Stomach (tissue), 8 donors: ENCODE measurements at regions not wholly inside any gene's neighbourhood (a gene's known extent, or its start where the extent isn't known, plus 50 kb on each side); places are given as distances from the start of the nearest gene placed in this dataset.
"Not testable (repeated sequence)": the region's sequence is repeated elsewhere in the genome, so short reads cannot be mapped to it uniquely, and the experiment has no call there.

ENCODE experiments used
- DNase-seq, 2 donors: peaks; one replicate each; pipeline versions ENCODE4 v3.0.0 to v3.0.0-alpha.2; 2013 to 2019
- H3K27ac ChIP-seq, 5 donors: fragments of 200-600 bp in 4 of 5; sonication (generic) in 4 of 5; one replicate each; pipeline ENCODE4 v1.5.1; 2013 to 2019; ENCODE audit warnings: mild to moderate bottlenecking in 1 of 5, moderate library complexity in 1 of 5
- H3K27me3 ChIP-seq, 3 donors: fragments of 200-600 bp; sonication (generic); one replicate each; pipeline ENCODE4 v1.5.1; 2017 to 2019; ENCODE audit warnings: mixed run types in 1 of 3
- H3K36me3 ChIP-seq, 4 donors: fragments of 200-600 bp; sonication (generic); 1 replicate in 3 of 4; 2 replicates in 1 of 4; pipeline ENCODE4 v1.5.1; 2016 to 2019
- H3K4me1 ChIP-seq, 4 donors: fragments of 200-600 bp; sonication (generic); one replicate each; pipeline ENCODE4 v1.5.1; 2016 to 2019
- H3K4me3 ChIP-seq, 4 donors: fragments of 200-600 bp; sonication (generic) in 3 of 4; one replicate each; pipeline ENCODE4 v1.5.1; 2016 to 2019; ENCODE audit warnings: mild to moderate bottlenecking in 1 of 4
- H3K9me3 ChIP-seq, 4 donors: fragments of 200-600 bp; sonication (generic); one replicate each; pipeline ENCODE4 v1.5.1; 2016 to 2019
- EP300 ChIP-seq: sonication (generic); formaldehyde crosslinking; IDR thresholded peaks from one replicate; pipeline ENCODE4 v1.6.1; 2017; ENCODE audit warnings: antibody characterized with exemption
- POLR2A ChIP-seq, 4 donors: fragments of 450-650 bp; IDR thresholded peaks; one replicate each; pipeline ENCODE4 v1.6.1; 2016; ENCODE audit warnings: antibody characterized with exemption in 4 of 4, control low read depth in 2 of 4, mild to moderate bottlenecking in 1 of 4, moderate library complexity in 1 of 4
- POLR2AphosphoS5 ChIP-seq, 3 donors: sonication (generic); formaldehyde crosslinking; IDR thresholded peaks; one replicate each; pipeline ENCODE4 v1.6.1; 2016; ENCODE audit warnings: antibody characterized with exemption in 3 of 3
- WGBS, 5 donors: extraction: QIAGEN DNeasy Blood & Tissue Kit in 3 of 5; methylation state at CpG; one replicate each; pipeline versions ENCODE4 v1.1.5 to v1.1.7; 2013 to 2018; 5-methylcytosine and 5-hydroxymethylcytosine counted together
- intact Hi-C: fragments of 100-400 bp; cut with DNase I; formaldehyde crosslinking; loops from one replicate; pipeline ENCODE4 v1.15.1; 2023; ENCODE audit warnings: low total_unique reads
- TF ChIP-seq, protein P1 (sequence below), 7 experiments: fragments of 450-650 bp in 4 of 7; fragments of 200-600 bp in 3 of 7; sonication (generic) in 3 of 7; IDR thresholded peaks; one replicate each; pipeline ENCODE4 v1.5.1; 2016 to 2019; ENCODE audit warnings: antibody characterized with exemption in 7 of 7, control low read depth in 2 of 7, mild to moderate bottlenecking in 1 of 7
- donor health status: healthy with polysubstance abuse.
- donor health status: Bipolar disorder and iron deficiency.
- donor health status: healthy.

DNA sequence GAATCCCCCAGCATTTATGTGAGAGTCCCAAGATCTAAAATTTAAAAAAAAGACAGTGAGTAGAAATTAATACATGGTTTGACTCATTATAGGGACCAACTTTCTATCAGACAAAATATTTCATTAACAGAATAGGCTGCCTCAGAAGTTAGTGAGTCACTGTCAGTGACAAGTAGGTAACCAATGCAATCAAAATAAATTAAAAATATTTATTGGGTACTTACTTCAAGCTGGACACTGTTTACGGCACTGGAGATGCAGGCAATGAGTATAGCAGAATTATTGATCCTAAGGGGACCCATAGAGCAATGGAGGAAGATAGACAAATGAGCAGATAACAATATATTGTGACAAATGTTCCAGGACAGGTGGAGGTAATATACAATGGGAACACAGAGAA, 135.6 kb upstream of the BCL6 start:
- H3K27ac ChIP-seq = no peak overlapping the region
- no peak for TF ChIP-seq EP300
- TF ChIP-seq, protein P1, sequence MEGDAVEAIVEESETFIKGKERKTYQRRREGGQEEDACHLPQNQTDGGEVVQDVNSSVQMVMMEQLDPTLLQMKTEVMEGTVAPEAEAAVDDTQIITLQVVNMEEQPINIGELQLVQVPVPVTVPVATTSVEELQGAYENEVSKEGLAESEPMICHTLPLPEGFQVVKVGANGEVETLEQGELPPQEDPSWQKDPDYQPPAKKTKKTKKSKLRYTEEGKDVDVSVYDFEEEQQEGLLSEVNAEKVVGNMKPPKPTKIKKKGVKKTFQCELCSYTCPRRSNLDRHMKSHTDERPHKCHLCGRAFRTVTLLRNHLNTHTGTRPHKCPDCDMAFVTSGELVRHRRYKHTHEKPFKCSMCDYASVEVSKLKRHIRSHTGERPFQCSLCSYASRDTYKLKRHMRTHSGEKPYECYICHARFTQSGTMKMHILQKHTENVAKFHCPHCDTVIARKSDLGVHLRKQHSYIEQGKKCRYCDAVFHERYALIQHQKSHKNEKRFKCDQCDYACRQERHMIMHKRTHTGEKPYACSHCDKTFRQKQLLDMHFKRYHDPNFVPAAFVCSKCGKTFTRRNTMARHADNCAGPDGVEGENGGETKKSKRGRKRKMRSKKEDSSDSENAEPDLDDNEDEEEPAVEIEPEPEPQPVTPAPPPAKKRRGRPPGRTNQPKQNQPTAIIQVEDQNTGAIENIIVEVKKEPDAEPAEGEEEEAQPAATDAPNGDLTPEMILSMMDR (IDR thresholded peaks at IDR 0.05) = no peak
- no peak for TF ChIP-seq POLR2A (IDR thresholded peaks at IDR 0.05)
- no peak for TF ChIP-seq POLR2AphosphoS5 (IDR thresholded peaks at IDR 0.05)
- no peaks in the 10 kb centered on the region for H3K9me3 ChIP-seq
- no peak overlapping the region for H3K4me3 ChIP-seq
- peaks cover 5 to 17% (median 6%) of the 10 kb centered on the region in 4 donors for H3K4me1 ChIP-seq
- no peak for DNase-seq
- no peaks in the 10 kb centered on the region for H3K27me3 ChIP-seq
- 88 to 100% (median 97%) methylated on average over 1 of the region's 1 CpG for WGBS, 5 donors
- intact Hi-C loops = no loop called here
- H3K36me3 ChIP-seq = no peaks in the 10 kb centered on the region

DNA sequence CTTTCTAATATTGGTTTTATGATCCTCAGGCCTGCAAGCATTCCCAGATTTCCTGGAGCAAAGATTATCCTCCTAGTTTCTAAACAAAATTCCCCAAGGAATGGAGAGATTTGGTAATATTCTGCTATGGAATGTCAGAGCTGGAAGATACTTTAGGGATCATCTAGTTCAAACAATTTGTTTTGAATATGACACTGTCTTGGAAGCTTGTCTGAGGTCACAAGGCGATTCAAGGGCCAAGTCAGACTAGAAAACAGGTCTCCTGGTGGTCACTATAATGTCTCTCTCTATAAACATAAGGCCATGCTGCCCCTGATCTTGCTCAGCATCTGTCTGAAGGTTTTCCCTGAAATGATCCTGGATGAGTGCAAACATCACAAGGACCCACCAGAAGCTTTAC, 143.4 kb upstream of the BCL6 start:
- Histone ChIP-seq H3K36me3 (no peaks in the 10 kb centered on the region), H3K27me3 (no peaks in the 10 kb centered on the region), H3K4me3 (no peak overlapping the region), H3K4me1 (peaks cover 0 to 11% (median 0%) of the 10 kb centered on the region in 4 donors), H3K9me3 (no peaks in the 10 kb centered on the region), H3K27ac (peak overlapping the region in 1 of 5 donors; percentile 56)
- WGBS, 5 donors = 87 to 100% (median 93%) methylated on average over 1 of the region's 1 CpG
- no peak for DNase-seq
- TF ChIP-seq EP300 (no peak), POLR2AphosphoS5 (IDR thresholded peaks at IDR 0.05) (no peak), POLR2A (IDR thresholded peaks at IDR 0.05) (no peak)
- TF ChIP-seq, protein P1 (IDR thresholded peaks at IDR 0.05) = no peak
- intact Hi-C loops = no loop called here

DNA sequence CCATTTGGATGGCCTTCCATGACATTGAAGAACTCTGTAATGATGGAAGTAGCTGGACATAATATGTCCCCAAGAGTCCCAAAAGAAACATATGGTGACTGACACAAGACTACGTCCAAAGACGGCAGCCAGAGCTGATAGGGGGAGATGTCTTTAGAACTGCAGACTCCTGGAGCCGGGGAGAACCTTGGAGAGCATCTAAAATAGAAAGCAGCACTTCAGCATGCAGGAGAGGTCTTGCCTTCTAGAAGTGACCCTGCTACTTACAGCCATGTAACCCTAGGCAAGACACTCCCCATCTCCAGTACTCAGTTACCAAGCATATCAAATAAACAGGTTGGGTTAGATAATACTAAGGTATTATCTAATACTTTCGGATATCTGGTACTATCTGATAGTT, 143.8 kb upstream of the BCL6 start:
- 82 to 86% (median 84%) methylated on average over 4 of the region's 4 CpGs for WGBS, 5 donors
- intact Hi-C loops = no loop called here
- no peaks in the 10 kb centered on the region for H3K27me3 ChIP-seq
- H3K9me3 ChIP-seq = no peaks in the 10 kb centered on the region
- no peak for DNase-seq
- peaks cover 0 to 11% (median 0%) of the 10 kb centered on the region in 4 donors for H3K4me1 ChIP-seq
- TF ChIP-seq, protein P1 (IDR thresholded peaks at IDR 0.05) = no peak
- TF ChIP-seq POLR2AphosphoS5 (IDR thresholded peaks at IDR 0.05) (no peak), POLR2A (IDR thresholded peaks at IDR 0.05) (no peak), EP300 (no peak)
- peak overlapping the region in 2 of 5 donors; percentile 6 to 56 for H3K27ac ChIP-seq
- H3K4me3 ChIP-seq = no peak overlapping the region
- no peaks in the 10 kb centered on the region for H3K36me3 ChIP-seq

DNA sequence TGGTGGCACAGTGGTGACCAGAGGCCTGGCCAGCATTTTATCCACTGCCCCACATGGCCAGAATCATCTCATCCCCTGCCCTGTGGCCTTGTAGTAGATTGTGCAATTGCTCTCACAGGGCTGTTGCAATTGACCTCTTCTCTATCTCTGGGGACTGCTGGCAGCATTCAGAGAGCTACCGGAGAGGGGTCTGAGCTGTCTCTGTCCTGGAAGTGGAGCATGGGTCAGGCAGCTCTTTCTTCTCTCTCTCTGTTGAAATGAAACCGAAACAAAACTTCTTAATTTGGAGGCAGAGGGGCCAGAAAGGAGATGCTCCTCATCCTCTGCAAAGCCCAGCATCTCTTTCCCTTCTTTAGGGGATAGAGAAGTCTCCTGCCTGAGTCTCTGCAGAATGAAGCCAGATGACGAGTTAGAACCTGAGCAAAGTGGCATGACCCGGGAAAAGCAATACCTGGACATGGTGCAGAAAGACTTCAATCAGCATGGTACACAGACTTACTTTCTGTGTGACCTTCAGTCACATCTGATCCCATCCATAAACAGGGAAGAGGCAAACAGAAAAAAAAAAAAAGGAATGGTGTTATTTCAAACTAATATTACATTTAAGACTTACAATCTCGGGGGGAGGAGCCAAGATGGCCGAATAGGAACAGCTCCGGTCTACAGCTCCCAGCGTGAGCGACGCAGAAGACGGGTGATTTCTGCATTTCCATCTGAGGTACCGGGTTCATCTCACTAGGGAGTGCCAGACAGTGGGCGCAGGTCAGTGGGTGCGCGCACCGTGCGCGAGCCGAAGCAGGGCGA, 144.5 kb upstream of the BCL6 start:
- H3K36me3 ChIP-seq = no peaks in the 10 kb centered on the region
- peak in 1 of 3 donors; percentile 13 for TF ChIP-seq POLR2AphosphoS5 (IDR thresholded peaks at IDR 0.05)
- TF ChIP-seq EP300 = no peak
- WGBS, 5 donors = 74 to 88% (median 85%) methylated on average over 18 to 20 of the region's 20 CpGs
- peak overlapping the region in 2 of 5 donors; percentile 6 to 56 for H3K27ac ChIP-seq
- no peaks in the 10 kb centered on the region for H3K27me3 ChIP-seq
- no peaks in the 10 kb centered on the region for H3K9me3 ChIP-seq
- H3K4me1 ChIP-seq = peaks cover 0 to 11% (median 0%) of the 10 kb centered on the region in 4 donors
- DNase-seq = no peak
- H3K4me3 ChIP-seq = peak overlapping the region in 2 of 4 donors; percentile 9 to 13
- intact Hi-C loops = no loop called here

DNA sequence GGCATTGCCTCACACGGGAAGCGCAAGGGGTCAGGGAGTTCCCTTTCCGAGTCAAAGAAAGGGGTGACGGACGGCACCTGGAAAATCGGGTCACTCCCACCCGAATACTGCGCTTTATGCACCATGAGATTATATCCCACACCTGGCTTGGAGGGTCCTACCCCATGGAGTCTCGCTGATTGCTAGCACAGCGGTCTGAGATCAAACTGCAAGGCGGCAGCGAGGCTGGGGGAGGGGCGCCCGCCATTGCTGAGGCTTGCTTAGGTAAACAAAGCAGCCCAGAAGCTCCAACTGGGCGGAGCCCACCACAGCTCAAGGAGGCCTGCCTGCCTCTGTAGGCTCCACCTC, 145.1 kb upstream of the BCL6 start:
- H3K27ac ChIP-seq, H3K9me3 ChIP-seq, intact Hi-C loops, H3K27me3 ChIP-seq, H3K36me3 ChIP-seq: not testable (repeated sequence)
- WGBS, 5 donors = 63 to 74% (median 65%) methylated on average over 8 to 15 of the region's 15 CpGs
- Histone ChIP-seq H3K4me1 (peaks cover 0 to 11% (median 0%) of the 10 kb centered on the region in 4 donors), H3K4me3 (peak overlapping the region in 1 of 4 donors; percentile 13)
- peak in 1 of 2 donors; percentile 49 for DNase-seq
